ENCODE measurements at regions not wholly inside any gene's neighbourhood (a gene's known extent, or its start where the extent isn't known, plus 50 kb on each side); places are given as distances from the start of the nearest gene placed in this dataset.
"Not testable (repeated sequence)": the region's sequence is repeated elsewhere in the genome, so short reads cannot be mapped to it uniquely, and the experiment has no call there.

DNA sequence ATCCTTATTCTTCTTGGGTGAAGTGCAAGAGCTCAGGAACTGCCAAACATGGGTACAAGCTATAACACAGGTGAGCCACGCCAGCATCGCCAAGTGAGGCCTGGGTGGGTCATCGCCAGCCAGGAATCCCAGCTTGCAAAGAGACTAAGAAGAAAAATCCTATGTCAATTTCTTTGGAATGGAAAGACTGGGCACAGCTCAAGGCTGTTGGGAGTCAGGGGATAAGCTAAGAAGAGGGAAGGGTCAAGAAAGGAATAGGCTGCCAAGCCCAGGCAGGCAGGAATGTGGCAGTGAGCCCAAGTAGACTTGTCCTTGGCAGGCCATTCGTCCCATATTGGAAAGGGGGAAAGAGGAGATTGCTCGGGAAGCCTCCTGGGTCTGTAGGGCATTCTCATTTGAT, 191.4 kb upstream of the CDH5 start (continued):
- TF ChIP-seq, protein P1, sequence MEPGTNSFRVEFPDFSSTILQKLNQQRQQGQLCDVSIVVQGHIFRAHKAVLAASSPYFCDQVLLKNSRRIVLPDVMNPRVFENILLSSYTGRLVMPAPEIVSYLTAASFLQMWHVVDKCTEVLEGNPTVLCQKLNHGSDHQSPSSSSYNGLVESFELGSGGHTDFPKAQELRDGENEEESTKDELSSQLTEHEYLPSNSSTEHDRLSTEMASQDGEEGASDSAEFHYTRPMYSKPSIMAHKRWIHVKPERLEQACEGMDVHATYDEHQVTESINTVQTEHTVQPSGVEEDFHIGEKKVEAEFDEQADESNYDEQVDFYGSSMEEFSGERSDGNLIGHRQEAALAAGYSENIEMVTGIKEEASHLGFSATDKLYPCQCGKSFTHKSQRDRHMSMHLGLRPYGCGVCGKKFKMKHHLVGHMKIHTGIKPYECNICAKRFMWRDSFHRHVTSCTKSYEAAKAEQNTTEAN (CRISPR knock-in tag; IDR thresholded peaks at IDR 0.05) = no peak
- TF ChIP-seq JUN (CRISPR knock-in tag; IDR thresholded peaks at IDR 0.05) = no peak

DNA sequence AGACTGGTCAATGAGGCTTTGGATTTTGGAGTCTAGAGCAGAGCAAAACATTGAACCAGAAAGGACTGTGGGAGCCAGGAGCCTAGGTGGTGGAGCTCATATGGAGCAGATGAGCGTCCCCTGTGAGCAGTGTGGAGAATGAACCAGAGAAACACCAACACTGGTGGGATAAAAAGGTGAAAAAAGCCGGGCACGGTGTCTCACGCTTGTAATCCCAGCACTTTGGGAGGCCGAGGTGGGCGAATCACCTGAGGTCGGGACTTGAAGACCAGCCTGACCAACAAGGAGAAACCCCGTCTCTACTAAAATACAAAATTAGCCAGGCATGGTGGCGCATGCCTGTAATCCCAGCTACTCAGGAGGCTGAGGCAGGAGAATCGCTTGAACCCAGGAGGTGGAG, 192.7 kb upstream of the CDH5 start:
- ATAC-seq; H3K4me1 Mint-ChIP-seq; H3K4me3 Mint-ChIP-seq; H3K27me3 Mint-ChIP-seq (ENCODE audit: low read depth); H3K9me3 Mint-ChIP-seq; H3K27ac Mint-ChIP-seq; DNase-seq (ENCODE audit: low spot score); H3K36me3 Mint-ChIP-seq; POLR2A ChIA-PET: not testable (repeated sequence)
- CTCF ChIA-PET = interaction anchor here (1.3 kb wide), 1 partner anchor 105 kb away, joined by 4 read pairs; no protein-coding TSS in a partner anchor

DNA sequence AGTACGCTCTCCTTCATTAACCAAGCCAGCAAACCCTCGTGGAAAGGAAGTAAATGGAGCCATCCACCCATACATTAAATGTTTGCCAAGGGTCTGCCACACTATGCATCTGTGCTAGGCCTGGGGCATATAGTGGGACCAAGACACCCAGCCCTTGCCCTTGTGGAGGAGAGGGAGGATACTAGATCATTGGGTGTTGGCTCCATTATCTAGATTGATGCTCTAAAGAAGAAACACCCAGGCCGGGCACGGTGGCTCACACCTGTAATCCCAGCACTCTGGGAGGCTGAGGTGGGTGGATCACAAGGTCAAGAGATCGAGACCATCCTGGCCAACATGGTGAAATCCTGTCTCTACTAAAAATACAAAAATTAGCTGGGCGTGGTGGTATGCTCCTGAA, 193.3 kb upstream of the CDH5 start:
- H3K27me3 Mint-ChIP-seq (ENCODE audit: low read depth); CTCF ChIA-PET; H3K9me3 Mint-ChIP-seq: not testable (repeated sequence)

DNA sequence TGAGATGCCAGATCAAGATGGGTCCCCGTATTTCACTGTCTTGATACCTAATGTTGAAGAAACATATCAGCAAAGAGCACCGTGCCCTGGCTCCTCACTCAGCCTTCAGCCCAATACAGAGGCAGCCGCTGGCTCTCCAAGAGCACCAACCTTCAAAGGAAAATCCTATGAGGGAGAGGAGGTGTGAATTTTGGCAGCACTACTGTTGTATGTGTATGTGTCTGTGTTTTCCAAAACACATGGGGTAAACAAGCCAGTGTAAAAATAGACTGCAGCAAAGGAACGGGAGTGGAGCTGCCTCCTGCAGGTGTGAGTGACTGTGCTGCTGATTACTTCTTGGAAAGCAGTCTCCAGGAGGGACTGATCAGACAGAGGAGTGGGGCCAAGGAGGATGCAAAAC, 194.0 kb upstream of the CDH5 start:
- no peaks in the 10 kb centered on the region for H3K36me3 Mint-ChIP-seq
- no peaks in the 10 kb centered on the region for H3K9me3 Mint-ChIP-seq
- no peak overlapping the region for H3K4me3 Mint-ChIP-seq
- TF ChIP-seq RELA (CRISPR knock-in tag; IDR thresholded peaks at IDR 0.05; ENCODE audit: borderline replicate concordance) = no peak
- no peak overlapping the region for H3K27ac Mint-ChIP-seq
- peaks cover 4% of the 10 kb centered on the region; the same call in 1 of the 2 replicates for H3K27me3 Mint-ChIP-seq (ENCODE audit: low read depth)
- DNase-seq (ENCODE audit: low spot score) (no peak), ATAC-seq (no peak)
- POLR2A ChIA-PET = no interaction called here
- CTCF ChIA-PET = no interaction called here
- peaks cover under 1% of the 10 kb centered on the region; the same call in 1 of the 2 replicates for H3K4me1 Mint-ChIP-seq

More for the DNA sequence above, 193.3 kb upstream of the CDH5 start:
- POLR2A ChIA-PET; H3K4me3 Mint-ChIP-seq; H3K36me3 Mint-ChIP-seq; H3K4me1 Mint-ChIP-seq; DNase-seq (ENCODE audit: low spot score); H3K27ac Mint-ChIP-seq; ATAC-seq: not testable (repeated sequence)

DNA sequence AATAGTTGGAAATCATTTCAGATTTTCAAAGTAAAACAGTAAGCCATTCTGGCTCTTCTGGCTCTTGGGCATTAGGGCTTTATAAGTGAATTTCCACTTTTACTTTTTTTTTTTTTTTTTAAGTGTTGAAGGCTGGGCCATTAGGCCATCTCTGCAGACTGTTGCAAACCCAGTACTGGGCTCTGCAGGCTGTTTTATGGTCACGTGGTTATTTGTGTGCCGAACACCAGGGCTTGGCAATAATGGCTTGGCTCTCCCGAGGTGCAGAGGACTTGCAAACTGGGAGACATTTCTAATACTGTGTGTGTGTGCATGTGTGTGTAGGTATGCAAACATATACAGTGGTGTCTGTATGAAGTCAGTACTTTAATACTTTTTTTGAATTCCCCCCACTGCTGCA, 194.9 kb upstream of the CDH5 start:
- no peaks in the 10 kb centered on the region for H3K36me3 Mint-ChIP-seq
- no peak overlapping the region for H3K4me3 Mint-ChIP-seq
- H3K27ac Mint-ChIP-seq = no peak overlapping the region
- peaks cover 4% of the 10 kb centered on the region; the same call in 1 of the 2 replicates for H3K27me3 Mint-ChIP-seq (ENCODE audit: low read depth)
- TF ChIP-seq TEAD4 (CRISPR knock-in tag; IDR thresholded peaks at IDR 0.05) = no peak
- no peak for TF ChIP-seq ESRRA (CRISPR knock-in tag; IDR thresholded peaks at IDR 0.05; ENCODE audit: borderline replicate concordance)
- TF ChIP-seq, protein P2, sequence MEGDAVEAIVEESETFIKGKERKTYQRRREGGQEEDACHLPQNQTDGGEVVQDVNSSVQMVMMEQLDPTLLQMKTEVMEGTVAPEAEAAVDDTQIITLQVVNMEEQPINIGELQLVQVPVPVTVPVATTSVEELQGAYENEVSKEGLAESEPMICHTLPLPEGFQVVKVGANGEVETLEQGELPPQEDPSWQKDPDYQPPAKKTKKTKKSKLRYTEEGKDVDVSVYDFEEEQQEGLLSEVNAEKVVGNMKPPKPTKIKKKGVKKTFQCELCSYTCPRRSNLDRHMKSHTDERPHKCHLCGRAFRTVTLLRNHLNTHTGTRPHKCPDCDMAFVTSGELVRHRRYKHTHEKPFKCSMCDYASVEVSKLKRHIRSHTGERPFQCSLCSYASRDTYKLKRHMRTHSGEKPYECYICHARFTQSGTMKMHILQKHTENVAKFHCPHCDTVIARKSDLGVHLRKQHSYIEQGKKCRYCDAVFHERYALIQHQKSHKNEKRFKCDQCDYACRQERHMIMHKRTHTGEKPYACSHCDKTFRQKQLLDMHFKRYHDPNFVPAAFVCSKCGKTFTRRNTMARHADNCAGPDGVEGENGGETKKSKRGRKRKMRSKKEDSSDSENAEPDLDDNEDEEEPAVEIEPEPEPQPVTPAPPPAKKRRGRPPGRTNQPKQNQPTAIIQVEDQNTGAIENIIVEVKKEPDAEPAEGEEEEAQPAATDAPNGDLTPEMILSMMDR (IDR thresholded peaks at IDR 0.05) = no peak
- TF ChIP-seq RORB (CRISPR knock-in tag; IDR thresholded peaks at IDR 0.05) = no peak
- TF ChIP-seq CREB1 (CRISPR knock-in tag; IDR thresholded peaks at IDR 0.05) = no peak
- TF ChIP-seq, protein P3, sequence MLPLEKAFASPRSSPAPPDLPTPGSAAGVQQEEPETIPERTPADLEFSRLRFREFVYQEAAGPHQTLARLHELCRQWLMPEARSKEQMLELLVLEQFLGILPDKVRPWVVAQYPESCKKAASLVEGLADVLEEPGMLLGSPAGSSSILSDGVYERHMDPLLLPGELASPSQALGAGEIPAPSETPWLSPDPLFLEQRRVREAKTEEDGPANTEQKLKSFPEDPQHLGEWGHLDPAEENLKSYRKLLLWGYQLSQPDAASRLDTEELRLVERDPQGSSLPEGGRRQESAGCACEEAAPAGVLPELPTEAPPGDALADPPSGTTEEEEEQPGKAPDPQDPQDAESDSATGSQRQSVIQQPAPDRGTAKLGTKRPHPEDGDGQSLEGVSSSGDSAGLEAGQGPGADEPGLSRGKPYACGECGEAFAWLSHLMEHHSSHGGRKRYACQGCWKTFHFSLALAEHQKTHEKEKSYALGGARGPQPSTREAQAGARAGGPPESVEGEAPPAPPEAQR (CRISPR knock-in tag; IDR thresholded peaks at IDR 0.05) = no peak
- TF ChIP-seq, protein P4, sequence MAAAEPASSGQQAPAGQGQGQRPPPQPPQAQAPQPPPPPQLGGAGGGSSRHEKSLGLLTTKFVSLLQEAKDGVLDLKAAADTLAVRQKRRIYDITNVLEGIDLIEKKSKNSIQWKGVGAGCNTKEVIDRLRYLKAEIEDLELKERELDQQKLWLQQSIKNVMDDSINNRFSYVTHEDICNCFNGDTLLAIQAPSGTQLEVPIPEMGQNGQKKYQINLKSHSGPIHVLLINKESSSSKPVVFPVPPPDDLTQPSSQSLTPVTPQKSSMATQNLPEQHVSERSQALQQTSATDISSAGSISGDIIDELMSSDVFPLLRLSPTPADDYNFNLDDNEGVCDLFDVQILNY (CRISPR knock-in tag; IDR thresholded peaks at IDR 0.05) = no peak
- H3K9me3 Mint-ChIP-seq = no peaks in the 10 kb centered on the region
- H3K4me1 Mint-ChIP-seq = peaks cover 2% of the 10 kb centered on the region; the same call in 1 of the 2 replicates
- ChIA-PET CTCF (no interaction called here), POLR2A (no interaction called here)
- ATAC-seq = no peak
- no peak for DNase-seq (ENCODE audit: low spot score)

Measured in WTC11 (cell line).